K562 (cell line): ENCODE measurements at regions not wholly inside any gene's neighbourhood (a gene's known extent, or its start where the extent isn't known, plus 50 kb on each side); places are given as distances from the start of the nearest gene placed in this dataset.

Experiments used
- ATAC-seq: fragments of 200-7000 bp; cut with Tn5 transposase; 3 replicates; pipeline ENCODE4 v1.9.1; 2020; ENCODE audit warnings: moderate library complexity
- BruUV-seq: library from RNA; stranded (reverse); fragments of 400-500 nt; replicated peaks from 2 replicates; lab custom pipeline; 2021; lab: Mats Ljungman, UMichigan
- CTCF ChIA-PET: fragments of 300-600 bp; formaldehyde crosslinking; extraction: SDS; loops from one replicate; lab custom pipeline; 2021; ENCODE audit warnings: low intra/inter-chr PET ratio; lab: Yijun Ruan, JAX
- POLR2A ChIA-PET: fragments of 300-600, 350-650 bp; sonication (Branson Sonifier 250); formaldehyde crosslinking; extraction: SDS; loops from one replicate; lab custom pipeline; 2021; ENCODE audit warnings: antibody characterized with exemption, inconsistent platforms; lab: Yijun Ruan, JAX
- DNase-seq, 4 experiments: peaks; one replicate each; pipeline versions ENCODE4 v3.0.0 to v3.0.0-alpha.2; 2011 to 2018; ENCODE audit warnings: low spot score in 3 of 4, mixed read lengths in 3 of 4; ENCODE audit errors: extremely low read depth in 1 of 4
- FAIRE-seq: peaks from 2 replicates; lab custom pipeline; 2011; peaks lifted over from hg19 to GRCh38; lab: Jason Lieb, UNC
- H2AFZ ChIP-seq: 2 replicates; pipeline ENCODE4 v1.6.0; 2011; ENCODE audit warnings: low read depth, low read length, control low read depth, inconsistent platforms
- H3K27ac ChIP-seq: fragments of 200-600 bp; 3 replicates; pipeline ENCODE4 v1.8.0; 2011; ENCODE audit warnings: low read depth, mild to moderate bottlenecking, control low read depth, inconsistent platforms, low read length, moderate library complexity, mixed read lengths; ENCODE audit errors: extremely low read depth
- H3K27me3 ChIP-seq, 2 experiments: fragments of 300-600 bp in 1 of 2; 2 replicates in 1 of 2; 3 replicates in 1 of 2; pipeline versions ENCODE4 v1.6.0 to v1.8.0; 2011; ENCODE audit warnings: inconsistent platforms in 2 of 2, low read length in 2 of 2, mild to moderate bottlenecking in 1 of 2, mixed read lengths in 1 of 2, moderate library complexity in 1 of 2; ENCODE audit not compliant: control insufficient read depth in 2 of 2, insufficient read depth in 2 of 2
- H3K36me3 ChIP-seq: fragments of 300-600 bp; 3 replicates; pipeline ENCODE4 v1.8.0; 2011; ENCODE audit warnings: mild to moderate bottlenecking, low read length, inconsistent platforms; ENCODE audit not compliant: control insufficient read depth, insufficient read depth
- H3K4me1 ChIP-seq, 2 experiments: fragments of 200-600 bp in 1 of 2; replicated peaks in 1 of 2; 2 replicates in 1 of 2; 3 replicates in 1 of 2; pipeline versions ENCODE4 v1.5.1 to v1.8.0; 2011; ENCODE audit warnings: inconsistent platforms in 2 of 2, low read length in 2 of 2, mild to moderate bottlenecking in 1 of 2, mixed read lengths in 1 of 2, moderate library complexity in 1 of 2; ENCODE audit not compliant: control insufficient read depth in 2 of 2, insufficient read depth in 2 of 2
- H3K4me2 ChIP-seq: 2 replicates; pipeline ENCODE4 v1.6.1; 2011; ENCODE audit warnings: low read length, control low read depth, inconsistent platforms, mixed read lengths; ENCODE audit not compliant: insufficient read depth
- H3K4me3 ChIP-seq: fragments of 200-600 bp; sonication (generic), shearing (Covaris generic); 2 replicates; pipeline ENCODE4 v1.5.1; 2016; ENCODE audit warnings: control low read depth, inconsistent platforms
- H3K79me2 ChIP-seq: fragments of 200-600 bp; 3 replicates; pipeline ENCODE4 v1.8.0; 2011; ENCODE audit warnings: low read length, inconsistent platforms; ENCODE audit not compliant: control insufficient read depth, insufficient read depth
- H3K9ac ChIP-seq, 2 experiments: 2 replicates each; pipeline versions ENCODE4 v1.6.0 to v1.6.1; 2011; ENCODE audit warnings: low read depth in 2 of 2, low read length in 2 of 2, control low read depth in 1 of 2, inconsistent platforms in 1 of 2, mild to moderate bottlenecking in 1 of 2, mixed read lengths in 1 of 2; ENCODE audit not compliant: insufficient read depth in 1 of 2
- H3K9me1 ChIP-seq: one replicate; pipeline ENCODE4 v1.6.0; 2011; ENCODE audit warnings: inconsistent platforms, mild to moderate bottlenecking, low read length, moderate library complexity; ENCODE audit not compliant: control insufficient read depth, insufficient read depth
- H3K9me3 ChIP-seq: replicated peaks from 2 replicates; pipeline ENCODE4 v1.5.1; 2011; ENCODE audit warnings: low read depth, low read length, inconsistent platforms; ENCODE audit not compliant: control insufficient read depth, insufficient read depth
- H4K20me1 ChIP-seq: replicated peaks from 2 replicates; pipeline ENCODE4 v1.6.1; 2011; ENCODE audit warnings: low read length, inconsistent platforms, mixed read lengths; ENCODE audit not compliant: control insufficient read depth, insufficient read depth
- HBP1 ChIP-seq: fragments of 450-650 bp; formaldehyde crosslinking; IDR thresholded peaks from 2 replicates; pipeline ENCODE4 v1.4.0; 2022; ENCODE audit warnings: missing genetic modification characterization
- HNRNPLL ChIP-seq: fragments of 200-400 bp; formaldehyde crosslinking; IDR thresholded peaks from 2 replicates; pipeline ENCODE4 v1.6.1; 2017; ENCODE audit warnings: low read length, low read depth, mild to moderate bottlenecking; ENCODE audit not compliant: poor library complexity, severe bottlenecking
- MEIS2 ChIP-seq: fragments of 450-650 bp; IDR thresholded peaks from 2 replicates; pipeline ENCODE4 v1.6.1; 2014; ENCODE audit warnings: mild to moderate bottlenecking; ENCODE audit not compliant: partially characterized antibody
- MXI1 ChIP-seq: IDR thresholded peaks from 2 replicates; pipeline ENCODE4 v1.6.1; 2011; ENCODE audit warnings: low read depth, mild to moderate bottlenecking, improper control_type of control experiment, low read length
- RERE ChIP-seq: sonication (generic); formaldehyde crosslinking; IDR thresholded peaks from 2 replicates; pipeline ENCODE4 v1.8.0; 2023; ENCODE audit warnings: missing genetic modification reagents, mild to moderate bottlenecking, borderline replicate concordance
- TEAD4 ChIP-seq, 2 experiments: sonication (generic) in 1 of 2; formaldehyde crosslinking in 1 of 2; IDR thresholded peaks; 2 replicates each; pipeline versions ENCODE4 v1.6.1 to v1.8.0; 2012 to 2022; ENCODE audit warnings: borderline replicate concordance in 1 of 2, inconsistent platforms in 1 of 2, low read length in 1 of 2, mild to moderate bottlenecking in 1 of 2, missing genetic modification reagents in 1 of 2
- ZNF583 ChIP-seq: fragments of 250-450 bp; sonication (Bioruptor Pico); IDR thresholded peaks from 2 replicates; pipeline ENCODE4 v1.4.0; 2020
- ZNF695 ChIP-seq: fragments of 450-650 bp; formaldehyde crosslinking; IDR thresholded peaks from 2 replicates; pipeline ENCODE4 v1.4.0; 2020; ENCODE audit warnings: mild to moderate bottlenecking, moderate library complexity
- whole genome bisulfite sequencing: fragments of 100-300 bp; shearing (Covaris generic); methylation state at CpG from one replicate; pipeline ENCODE4 v1.1.6; 2016; ENCODE audit warnings: low coverage, mixed read lengths; ENCODE audit not compliant: insufficient coverage; ENCODE audit errors: missing lambda C conversion rate; 5-methylcytosine and 5-hydroxymethylcytosine counted together
- in situ Hi-C: fragments of 300-500 bp; cut with MboI; formaldehyde crosslinking; loops from 4 replicates; pipeline ENCODE4 v1.15.0; 2018; ENCODE audit warnings: inconsistent platforms, mixed read lengths
- intact Hi-C: fragments of 100-400 bp; cut with micrococcal nuclease; formaldehyde crosslinking; loops from 2 replicates; pipeline ENCODE4 v1.14.2; 2022
- TF ChIP-seq, protein P1 (sequence below): fragments of 450-650 bp; IDR thresholded peaks from 2 replicates; pipeline ENCODE4 v1.6.1; 2016; ENCODE audit warnings: missing biosample characterization, missing genetic modification characterization
- TF ChIP-seq, protein P2 (sequence below): fragments of 450-650 bp; formaldehyde crosslinking; IDR thresholded peaks from 2 replicates; pipeline ENCODE4 v1.4.0; 2022; ENCODE audit warnings: missing genetic modification characterization

- no peak for TF ChIP-seq ZNF695
- no peak for TF ChIP-seq RERE
- TF ChIP-seq MXI1: no peak
- no peak for TF ChIP-seq MEIS2
These were observed 124.5 kb upstream of the SYT13 start (continued) for GRCh38 chr11:45410391-45411227.

DNA sequence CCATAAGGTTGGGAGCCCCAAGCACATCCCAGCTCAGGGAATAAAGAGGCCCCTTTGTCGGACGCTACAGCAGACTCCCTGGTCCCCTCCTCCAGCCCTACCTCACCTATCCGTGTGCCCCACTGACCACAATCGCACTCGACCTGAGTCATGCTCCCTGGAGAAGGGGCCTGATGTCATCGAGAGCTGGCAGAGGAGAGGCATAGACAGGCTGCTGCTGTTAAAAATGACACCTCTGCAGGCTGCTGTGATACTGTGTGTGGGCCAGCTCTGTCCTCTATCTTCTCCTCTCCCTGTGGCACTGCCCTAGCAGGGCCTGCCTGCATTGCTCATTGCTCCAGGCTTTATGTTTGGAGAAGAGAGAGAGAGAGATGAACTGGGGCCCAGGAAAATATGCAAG, 123.4 kb upstream of the SYT13 start:
- in situ Hi-C loops: no loop called here
- no CpG with 5 or more reads among the region's 6 CpGs for WGBS
- Histone ChIP-seq H4K20me1 (no peaks in the 10 kb centered on the region), H3K36me3 (no peaks in the 10 kb centered on the region), H3K4me1 (no peaks in the 10 kb centered on the region), H2AFZ (no peak overlapping the region), H3K27ac (no peak overlapping the region), H3K79me2 (no peaks in the 10 kb centered on the region), H3K27me3 (peaks cover 3 to 13% of the 10 kb centered on the region in 2 experiments; a peak in 3 of 5 replicates), H3K9me1 (no peaks in the 10 kb centered on the region), H3K4me3 (no peak overlapping the region), H3K4me2 (no peak overlapping the region), H3K9ac (no peak overlapping the region), H3K9me3 (no peaks in the 10 kb centered on the region)
- no peak for FAIRE-seq
- POLR2A ChIA-PET: interaction anchor here (0.6 kb wide), 1 partner anchor 8 kb away, joined by 3 read pairs; no protein-coding TSS in a partner anchor
- CTCF ChIA-PET: no interaction called here
- no peak for DNase-seq
- intact Hi-C loops: no loop called here
- no peak for ATAC-seq
- no TSS peak for BruUV-seq
- no peak for TF ChIP-seq ZNF583 (CRISPR knock-in tag)
- TF ChIP-seq HBP1 (CRISPR knock-in tag): no peak
- TF ChIP-seq TEAD4 (IDR thresholded peaks at IDR 0.05; ENCODE audit: low read length): no peak
- TF ChIP-seq TEAD4 (CRISPR knock-in tag; IDR thresholded peaks at IDR 0.05; ENCODE audit: borderline replicate concordance): no peak
- TF ChIP-seq, protein P1, sequence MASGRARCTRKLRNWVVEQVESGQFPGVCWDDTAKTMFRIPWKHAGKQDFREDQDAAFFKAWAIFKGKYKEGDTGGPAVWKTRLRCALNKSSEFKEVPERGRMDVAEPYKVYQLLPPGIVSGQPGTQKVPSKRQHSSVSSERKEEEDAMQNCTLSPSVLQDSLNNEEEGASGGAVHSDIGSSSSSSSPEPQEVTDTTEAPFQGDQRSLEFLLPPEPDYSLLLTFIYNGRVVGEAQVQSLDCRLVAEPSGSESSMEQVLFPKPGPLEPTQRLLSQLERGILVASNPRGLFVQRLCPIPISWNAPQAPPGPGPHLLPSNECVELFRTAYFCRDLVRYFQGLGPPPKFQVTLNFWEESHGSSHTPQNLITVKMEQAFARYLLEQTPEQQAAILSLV (tag): no peak
- TF ChIP-seq HNRNPLL: no peak
- TF ChIP-seq, protein P2, sequence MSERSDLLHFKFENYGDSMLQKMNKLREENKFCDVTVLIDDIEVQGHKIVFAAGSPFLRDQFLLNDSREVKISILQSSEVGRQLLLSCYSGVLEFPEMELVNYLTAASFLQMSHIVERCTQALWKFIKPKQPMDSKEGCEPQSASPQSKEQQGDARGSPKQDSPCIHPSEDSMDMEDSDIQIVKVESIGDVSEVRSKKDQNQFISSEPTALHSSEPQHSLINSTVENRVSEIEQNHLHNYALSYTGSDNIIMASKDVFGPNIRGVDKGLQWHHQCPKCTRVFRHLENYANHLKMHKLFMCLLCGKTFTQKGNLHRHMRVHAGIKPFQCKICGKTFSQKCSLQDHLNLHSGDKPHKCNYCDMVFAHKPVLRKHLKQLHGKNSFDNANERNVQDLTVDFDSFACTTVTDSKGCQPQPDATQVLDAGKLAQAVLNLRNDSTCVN (CRISPR knock-in tag): no peak
